IMR-90 (cell line): ENCODE measurements at regions not wholly inside any gene's neighbourhood (a gene's known extent, or its start where the extent isn't known, plus 50 kb on each side); places are given as distances from the start of the nearest gene placed in this dataset.

Source experiments
- ATAC-seq: fragments of 200-7000 bp; cut with Tn5 transposase; 2 replicates; pipeline ENCODE4 v1.9.1; 2020; ENCODE audit warnings: low read depth, mild to moderate bottlenecking, moderate library complexity
- BruUV-seq: library from RNA; stranded (reverse); fragments of 400-500 nt; replicated peaks from 2 replicates; lab custom pipeline; 2021; lab: Mats Ljungman, UMichigan
- CTCF ChIA-PET: fragments of 300-600 bp; formaldehyde crosslinking; extraction: SDS; loops from one replicate; lab custom pipeline; 2021; ENCODE audit warnings: antibody characterized with exemption; lab: Yijun Ruan, JAX
- POLR2A ChIA-PET: fragments of 300-600 bp; sonication (Branson Sonifier 250); formaldehyde crosslinking; loops from one replicate; lab custom pipeline; 2022; ENCODE audit warnings: antibody characterized with exemption; ENCODE audit not compliant: unreplicated experiment; lab: Charles Lee
- DNase-seq: peaks from one replicate; pipeline ENCODE4 v3.0.0; 2013
- H2AFZ ChIP-seq: replicated peaks from 2 replicates; pipeline ENCODE3; 2013; ENCODE audit warnings: low read length, mild to moderate bottlenecking; ENCODE audit not compliant: poor library complexity
- H2AK5ac ChIP-seq: 2 replicates; pipeline ENCODE4 v1.6.1; 2013; ENCODE audit warnings: low read depth, low read length, inconsistent platforms
- H2AK9ac ChIP-seq: replicated peaks from 2 replicates; pipeline ENCODE3; 2013; ENCODE audit warnings: mild to moderate bottlenecking, low read depth, low read length, moderate library complexity; ENCODE audit not compliant: poor library complexity
- H2BK120ac ChIP-seq: 2 replicates; pipeline ENCODE4 v1.6.1; 2013; ENCODE audit warnings: low read depth, low read length, inconsistent platforms
- H2BK15ac ChIP-seq: 3 replicates; pipeline ENCODE4 v1.6.1; 2013; ENCODE audit warnings: low read depth, low read length, inconsistent platforms
- H2BK20ac ChIP-seq: 2 replicates; pipeline ENCODE4 v1.6.1; 2013; ENCODE audit warnings: low read depth, mild to moderate bottlenecking, inconsistent platforms, low read length, moderate library complexity
- H2BK5ac ChIP-seq: 2 replicates; pipeline ENCODE4 v1.6.1; 2013; ENCODE audit warnings: mild to moderate bottlenecking, low read depth, low read length, inconsistent platforms; ENCODE audit not compliant: poor library complexity, severe bottlenecking
- H3K14ac ChIP-seq: replicated peaks from 2 replicates; pipeline ENCODE4 v1.6.1; 2013; ENCODE audit warnings: low read depth, low read length, inconsistent platforms
- H3K18ac ChIP-seq: 2 replicates; pipeline ENCODE4 v1.6.1; 2013; ENCODE audit warnings: low read depth, low read length, control low read depth
- H3K23ac ChIP-seq: 2 replicates; pipeline ENCODE4 v1.6.1; 2013; ENCODE audit warnings: low read depth, low read length, inconsistent platforms
- H3K27ac ChIP-seq: 2 replicates; pipeline ENCODE4 v1.5.1; 2013; ENCODE audit warnings: mild to moderate bottlenecking, control low read depth, low read length; ENCODE audit not compliant: insufficient read depth
- H3K27me3 ChIP-seq: 2 replicates; pipeline ENCODE4 v1.6.1; 2013; ENCODE audit warnings: low read length; ENCODE audit not compliant: control insufficient read depth, insufficient read depth
- H3K36me3 ChIP-seq: 2 replicates; pipeline ENCODE4 v1.6.1; 2013; ENCODE audit warnings: low read length, mixed read lengths; ENCODE audit not compliant: control insufficient read depth, insufficient read depth
- H3K4ac ChIP-seq: 2 replicates; pipeline ENCODE4 v1.6.1; 2013; ENCODE audit warnings: low read depth, low read length, inconsistent platforms
- H3K4me1 ChIP-seq: 2 replicates; pipeline ENCODE4 v1.6.1; 2013; ENCODE audit warnings: low read length, mixed read lengths; ENCODE audit not compliant: control insufficient read depth, insufficient read depth
- H3K4me2 ChIP-seq: 2 replicates; pipeline ENCODE4 v1.6.1; 2013; ENCODE audit warnings: low read depth, mild to moderate bottlenecking, control low read depth, low read length, moderate library complexity
- H3K4me3 ChIP-seq: 2 replicates; pipeline ENCODE4 v1.5.1; 2013; ENCODE audit warnings: low read depth, mild to moderate bottlenecking, control low read depth, low read length, moderate library complexity; ENCODE audit not compliant: insufficient read depth
- H3K56ac ChIP-seq: 2 replicates; pipeline ENCODE4 v1.6.1; 2013; ENCODE audit warnings: low read length, inconsistent platforms; ENCODE audit not compliant: insufficient read depth; ENCODE audit errors: extremely low read depth
- H3K79me1 ChIP-seq, 2 experiments: 2 replicates each; pipeline ENCODE4 v1.6.1; 2013; ENCODE audit warnings: low read length in 2 of 2, inconsistent platforms in 1 of 2, low read depth in 1 of 2
- H3K9ac ChIP-seq: 2 replicates; pipeline ENCODE4 v1.6.1; 2013; ENCODE audit warnings: low read depth, low read length, control low read depth
- H3K9me1 ChIP-seq: 2 replicates; pipeline ENCODE4 v1.6.1; 2013; ENCODE audit warnings: low read length, inconsistent platforms; ENCODE audit not compliant: insufficient read depth
- H3K9me3 ChIP-seq: 2 replicates; pipeline ENCODE4 v1.6.1; 2013; ENCODE audit warnings: low read length; ENCODE audit not compliant: control insufficient read depth, insufficient read depth
- H4K20me1 ChIP-seq: 2 replicates; pipeline ENCODE4 v1.6.1; 2013; ENCODE audit warnings: low read length, inconsistent platforms; ENCODE audit not compliant: insufficient read depth
- H4K5ac ChIP-seq: 2 replicates; pipeline ENCODE4 v1.6.1; 2013; ENCODE audit warnings: mild to moderate bottlenecking, low read depth, low read length, control low read depth
- H4K8ac ChIP-seq, 2 experiments: 2 replicates each; pipeline ENCODE4 v1.6.1; 2013; ENCODE audit warnings: low read depth in 2 of 2, low read length in 2 of 2, control low read depth in 1 of 2, inconsistent platforms in 1 of 2
- H4K91ac ChIP-seq: 2 replicates; pipeline ENCODE4 v1.6.1; 2013; ENCODE audit warnings: low read depth, low read length, inconsistent platforms; ENCODE audit not compliant: insufficient read depth
- BHLHE40 ChIP-seq: fragments of 150-350 bp; IDR thresholded peaks from 2 replicates; pipeline ENCODE4 v1.6.1; 2016; ENCODE audit warnings: mild to moderate bottlenecking, low read depth, low read length
- CEBPB ChIP-seq: IDR thresholded peaks from 2 replicates; pipeline ENCODE4 v1.6.1; 2012; ENCODE audit warnings: low read depth, low read length, improper control_type of control experiment
- CHD1 ChIP-seq: IDR thresholded peaks from 2 replicates; pipeline ENCODE4 v1.6.1; 2012; ENCODE audit warnings: low read depth, low read length, improper control_type of control experiment
- FOS ChIP-seq: fragments of 150-350 bp; IDR thresholded peaks from 2 replicates; pipeline ENCODE4 v1.6.1; 2016; ENCODE audit warnings: low read depth, low read length
- MAFK ChIP-seq: IDR thresholded peaks from 2 replicates; pipeline ENCODE4 v1.6.1; 2012; ENCODE audit warnings: low read depth, low read length, improper control_type of control experiment
- MAZ ChIP-seq: IDR thresholded peaks from 2 replicates; pipeline ENCODE4 v1.6.1; 2012; ENCODE audit warnings: low read depth, mild to moderate bottlenecking, low read length, improper control_type of control experiment, moderate library complexity, borderline replicate concordance
- POLR2A ChIP-seq: IDR thresholded peaks from 2 replicates; pipeline ENCODE4 v1.6.1; 2012; ENCODE audit warnings: mild to moderate bottlenecking, low read depth, low read length
- RAD21 ChIP-seq: IDR thresholded peaks from 2 replicates; pipeline ENCODE4 v1.6.1; 2012; ENCODE audit warnings: low read length, improper control_type of control experiment
- RCOR1 ChIP-seq: IDR thresholded peaks from 2 replicates; pipeline ENCODE4 v1.6.1; 2012; ENCODE audit warnings: mild to moderate bottlenecking, low read length, improper control_type of control experiment; ENCODE audit not compliant: insufficient replicate concordance
- RFX5 ChIP-seq: IDR thresholded peaks from 2 replicates; pipeline ENCODE4 v1.8.0; 2012; ENCODE audit warnings: low read depth, mild to moderate bottlenecking, low read length, moderate library complexity
- SMC3 ChIP-seq: fragments of 150-350 bp; IDR thresholded peaks from 2 replicates; pipeline ENCODE4 v1.6.1; 2016; ENCODE audit warnings: low read depth, mild to moderate bottlenecking, antibody characterized with exemption, low read length, moderate library complexity
- WGBS, 2 experiments: methylation state at CpG; one replicate each; pipeline versions ENCODE4 v1.1.5 to v1.1.7; 2013; ENCODE audit warnings: missing lambda C conversion rate in 2 of 2; ENCODE audit not compliant: insufficient read length in 1 of 2; ENCODE audit errors: extremely low coverage in 2 of 2; 5-methylcytosine and 5-hydroxymethylcytosine counted together
- dilution Hi-C: fragments of 300-500 bp; cut with HindIII; formaldehyde crosslinking; loops from one replicate; pipeline ENCODE4 v1.14.3; 2018; ENCODE audit warnings: low sequenced_read_pairs; ENCODE audit not compliant: unreplicated experiment
- in situ Hi-C: fragments of 300-500 bp; cut with MboI; formaldehyde crosslinking; loops from 3 replicates; pipeline ENCODE4 v1.14.3; 2019; ENCODE audit warnings: low sequenced_read_pairs, inconsistent platforms, mixed read lengths
- intact Hi-C: fragments of 100-400 bp; cut with micrococcal nuclease; formaldehyde crosslinking; loops from 2 replicates; pipeline ENCODE4 v1.10.0; 2022
- TF ChIP-seq, protein P1 (sequence below): fragments of 150-350 bp; IDR thresholded peaks from 2 replicates; pipeline ENCODE4 v1.6.1; 2017; ENCODE audit warnings: mild to moderate bottlenecking, antibody characterized with exemption, low read length, low read depth
- TF ChIP-seq, protein P2 (sequence below): conservative IDR thresholded peaks from 2 replicates; pipeline ENCODE4 v1.5.1; 2012; ENCODE audit warnings: mild to moderate bottlenecking, low read depth, low read length, improper control_type of control experiment
- TF ChIP-seq, protein P3 (sequence below): fragments of 150-350 bp; IDR thresholded peaks from 2 replicates; pipeline ENCODE4 v1.6.1; 2016; ENCODE audit warnings: low read depth, mild to moderate bottlenecking, low read length, moderate library complexity, borderline replicate concordance

DNA sequence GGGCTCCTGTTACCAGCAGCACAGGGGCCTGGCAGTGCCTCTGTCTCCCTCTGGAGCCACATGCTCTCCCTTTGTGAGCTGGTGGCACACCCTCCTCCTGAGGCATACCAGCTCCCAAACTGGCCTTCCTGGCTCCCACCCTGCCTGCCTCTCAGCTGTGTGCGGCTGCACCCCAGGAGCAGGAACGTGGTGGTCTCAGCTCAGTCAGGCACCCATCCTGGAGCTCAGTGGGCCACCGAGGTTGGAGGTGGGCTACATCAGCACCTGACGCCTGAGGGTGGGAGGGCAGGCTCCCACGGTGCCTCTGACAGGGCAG lies 85.9 kb upstream of the NKX1-1 start:
- ATAC-seq (no peak), DNase-seq (no peak)
- Histone ChIP-seq H3K4ac (no peak overlapping the region), H3K9me3 (peaks cover 2% of the 10 kb centered on the region; the same call in 1 of the 2 replicates), H3K9me1 (0 out of 2 replicates have a peak, but pooled peaks cover 3% of the 10 kb centered on the region), H3K14ac (no peak overlapping the region), H2AFZ (no peak overlapping the region), H3K23ac (no peak overlapping the region), H4K8ac (no peak overlapping the region), H3K4me2 (no peak overlapping the region), H3K36me3 (no peaks in the 10 kb centered on the region), H3K27me3 (peaks cover 42% of the 10 kb centered on the region; the same call in 1 of the 2 replicates), H2BK20ac (no peak overlapping the region), H4K91ac (no peak overlapping the region), H2BK5ac (no peak overlapping the region), H2AK5ac (no peak overlapping the region), H3K9ac (no peak overlapping the region), H3K4me1 (no peaks in the 10 kb centered on the region), H2AK9ac (no peak overlapping the region), H2BK120ac (no peak overlapping the region), H3K56ac (no peak overlapping the region), H3K27ac (no peak overlapping the region), H4K20me1 (no peaks in the 10 kb centered on the region; the same call in 1 of the 2 replicates), H3K79me1 (no peaks in the 10 kb centered on the region), H2BK15ac (no peak overlapping the region), H4K5ac (no peak overlapping the region), H3K18ac (no peak overlapping the region), H3K4me3 (no peak overlapping the region)
- dilution Hi-C loops (no loop called here), in situ Hi-C loops (no loop called here), intact Hi-C loops (no loop called here)
- WGBS, 2 experiments: 44% methylated on average over 3 of the region's 5 CpGs; no CpG with 5 or more reads in 1 of the 2 experiments
- TF ChIP-seq MAFK: no peak
- TF ChIP-seq, protein P1, sequence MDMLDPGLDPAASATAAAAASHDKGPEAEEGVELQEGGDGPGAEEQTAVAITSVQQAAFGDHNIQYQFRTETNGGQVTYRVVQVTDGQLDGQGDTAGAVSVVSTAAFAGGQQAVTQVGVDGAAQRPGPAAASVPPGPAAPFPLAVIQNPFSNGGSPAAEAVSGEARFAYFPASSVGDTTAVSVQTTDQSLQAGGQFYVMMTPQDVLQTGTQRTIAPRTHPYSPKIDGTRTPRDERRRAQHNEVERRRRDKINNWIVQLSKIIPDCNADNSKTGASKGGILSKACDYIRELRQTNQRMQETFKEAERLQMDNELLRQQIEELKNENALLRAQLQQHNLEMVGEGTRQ: no peak
- no peak for TF ChIP-seq RCOR1
- no peak for TF ChIP-seq CEBPB
- TF ChIP-seq POLR2A: no peak
- TF ChIP-seq MAZ: no peak
- no peak for TF ChIP-seq FOS
- TF ChIP-seq, protein P2, sequence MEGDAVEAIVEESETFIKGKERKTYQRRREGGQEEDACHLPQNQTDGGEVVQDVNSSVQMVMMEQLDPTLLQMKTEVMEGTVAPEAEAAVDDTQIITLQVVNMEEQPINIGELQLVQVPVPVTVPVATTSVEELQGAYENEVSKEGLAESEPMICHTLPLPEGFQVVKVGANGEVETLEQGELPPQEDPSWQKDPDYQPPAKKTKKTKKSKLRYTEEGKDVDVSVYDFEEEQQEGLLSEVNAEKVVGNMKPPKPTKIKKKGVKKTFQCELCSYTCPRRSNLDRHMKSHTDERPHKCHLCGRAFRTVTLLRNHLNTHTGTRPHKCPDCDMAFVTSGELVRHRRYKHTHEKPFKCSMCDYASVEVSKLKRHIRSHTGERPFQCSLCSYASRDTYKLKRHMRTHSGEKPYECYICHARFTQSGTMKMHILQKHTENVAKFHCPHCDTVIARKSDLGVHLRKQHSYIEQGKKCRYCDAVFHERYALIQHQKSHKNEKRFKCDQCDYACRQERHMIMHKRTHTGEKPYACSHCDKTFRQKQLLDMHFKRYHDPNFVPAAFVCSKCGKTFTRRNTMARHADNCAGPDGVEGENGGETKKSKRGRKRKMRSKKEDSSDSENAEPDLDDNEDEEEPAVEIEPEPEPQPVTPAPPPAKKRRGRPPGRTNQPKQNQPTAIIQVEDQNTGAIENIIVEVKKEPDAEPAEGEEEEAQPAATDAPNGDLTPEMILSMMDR: no peak
- TF ChIP-seq RFX5: no peak
- no peak for TF ChIP-seq BHLHE40
- no peak for TF ChIP-seq SMC3
- TF ChIP-seq CHD1: no peak
- TF ChIP-seq RAD21: no peak
- TF ChIP-seq, protein P3, sequence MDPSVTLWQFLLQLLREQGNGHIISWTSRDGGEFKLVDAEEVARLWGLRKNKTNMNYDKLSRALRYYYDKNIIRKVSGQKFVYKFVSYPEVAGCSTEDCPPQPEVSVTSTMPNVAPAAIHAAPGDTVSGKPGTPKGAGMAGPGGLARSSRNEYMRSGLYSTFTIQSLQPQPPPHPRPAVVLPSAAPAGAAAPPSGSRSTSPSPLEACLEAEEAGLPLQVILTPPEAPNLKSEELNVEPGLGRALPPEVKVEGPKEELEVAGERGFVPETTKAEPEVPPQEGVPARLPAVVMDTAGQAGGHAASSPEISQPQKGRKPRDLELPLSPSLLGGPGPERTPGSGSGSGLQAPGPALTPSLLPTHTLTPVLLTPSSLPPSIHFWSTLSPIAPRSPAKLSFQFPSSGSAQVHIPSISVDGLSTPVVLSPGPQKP: no peak
- ChIA-PET CTCF (no interaction called here), POLR2A (no interaction called here)
- no TSS peak for BruUV-seq
